Mesendoderm (in vitro differentiated cells): ENCODE measurements at regions not wholly inside any gene's neighbourhood (a gene's known extent, or its start where the extent isn't known, plus 50 kb on each side); places are given as distances from the start of the nearest gene placed in this dataset.
A peak's percentile ranks its signal among the peaks of the same experiment; 100 is the strongest.

Source experiments
- DNase-seq: peaks from one replicate; pipeline ENCODE4 v3.0.0; 2013
- H2AK5ac ChIP-seq: 2 replicates; pipeline ENCODE4 v1.6.1; 2013; ENCODE audit warnings: low read length, inconsistent platforms
- H2BK120ac ChIP-seq: 2 replicates; pipeline ENCODE4 v1.6.1; 2013; ENCODE audit warnings: low read depth, mild to moderate bottlenecking, low read length, moderate library complexity, mixed read lengths
- H2BK15ac ChIP-seq: replicated peaks from 2 replicates; pipeline ENCODE4 v1.6.1; 2013; ENCODE audit warnings: low read depth, mild to moderate bottlenecking, moderate library complexity
- H2BK5ac ChIP-seq: 2 replicates; pipeline ENCODE4 v1.6.1; 2013; ENCODE audit warnings: low read length, inconsistent platforms
- H3K18ac ChIP-seq: 2 replicates; pipeline ENCODE4 v1.6.1; 2013; ENCODE audit warnings: mild to moderate bottlenecking, low read length, mixed read lengths
- H3K23ac ChIP-seq: one replicate; pipeline ENCODE4 v1.6.1; 2013; ENCODE audit warnings: low read length
- H3K27ac ChIP-seq: 2 replicates; pipeline ENCODE4 v1.5.1; 2013; ENCODE audit warnings: low read depth, mild to moderate bottlenecking, inconsistent platforms, low read length, moderate library complexity
- H3K27me3 ChIP-seq: 2 replicates; pipeline ENCODE4 v1.6.1; 2013; ENCODE audit warnings: low read length, control low read depth, mild to moderate bottlenecking, inconsistent platforms; ENCODE audit not compliant: insufficient read depth, poor library complexity
- H3K36me3 ChIP-seq: 2 replicates; pipeline ENCODE4 v1.6.1; 2013; ENCODE audit warnings: low read length, inconsistent platforms; ENCODE audit not compliant: control insufficient read depth, insufficient read depth
- H3K4ac ChIP-seq: one replicate; pipeline ENCODE4 v1.6.1; 2013; ENCODE audit warnings: low read depth, mild to moderate bottlenecking, low read length, moderate library complexity
- H3K4me1 ChIP-seq: 2 replicates; pipeline ENCODE4 v1.6.1; 2013; ENCODE audit warnings: low read depth, low read length, inconsistent platforms; ENCODE audit not compliant: control insufficient read depth
- H3K4me2 ChIP-seq: 2 replicates; pipeline ENCODE4 v1.6.1; 2013; ENCODE audit warnings: low read length
- H3K4me3 ChIP-seq: 2 replicates; pipeline ENCODE4 v1.5.1; 2013; ENCODE audit warnings: mild to moderate bottlenecking, low read length
- H3K56ac ChIP-seq: one replicate; pipeline ENCODE4 v1.6.1; 2013; ENCODE audit warnings: low read length
- H3K79me1 ChIP-seq: 2 replicates; pipeline ENCODE4 v1.6.1; 2013; ENCODE audit warnings: low read length, inconsistent platforms
- H3K79me2 ChIP-seq: 2 replicates; pipeline ENCODE4 v1.6.1; 2013; ENCODE audit warnings: mild to moderate bottlenecking, low read length; ENCODE audit not compliant: control insufficient read depth, insufficient read depth
- H3K9ac ChIP-seq: 2 replicates; pipeline ENCODE4 v1.6.1; 2013; ENCODE audit warnings: low read length, inconsistent platforms
- H4K5ac ChIP-seq: one replicate; pipeline ENCODE4 v1.6.1; 2013; ENCODE audit warnings: low read length
- H4K8ac ChIP-seq: one replicate; pipeline ENCODE4 v1.6.1; 2013; ENCODE audit warnings: low read depth, mild to moderate bottlenecking, control low read depth, low read length, moderate library complexity
- WGBS: extraction: QIAGEN DNeasy Blood & Tissue Kit; methylation state at CpG from one replicate; pipeline ENCODE4 v1.1.7; 2013; ENCODE audit warnings: low lambda C conversion rate, missing lambda C conversion rate; ENCODE audit not compliant: insufficient coverage; ENCODE audit errors: extremely low coverage; 5-methylcytosine and 5-hydroxymethylcytosine counted together

DNA sequence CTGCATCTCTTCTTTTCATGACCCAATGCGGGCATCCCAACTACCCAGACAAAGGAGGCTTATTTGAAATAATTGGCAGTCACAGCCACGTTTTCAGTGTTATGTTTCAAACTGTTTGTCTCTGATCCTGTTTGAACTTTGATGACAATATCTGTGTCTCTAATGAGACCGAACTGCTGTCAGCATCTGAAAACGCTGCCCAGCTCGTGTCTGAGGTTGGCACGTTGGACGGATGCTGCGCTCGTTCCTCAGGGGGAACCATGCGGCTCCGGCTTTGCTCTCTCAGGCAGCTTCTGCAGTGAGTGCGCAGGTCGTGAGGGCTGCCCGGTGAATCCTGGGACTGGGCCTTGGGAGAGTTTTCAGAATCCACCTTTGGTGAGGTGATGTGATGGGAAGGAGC, 58.4 kb upstream of the SORBS2 start:
- no peak overlapping the region for H3K9ac ChIP-seq
- H2BK5ac ChIP-seq = no peak overlapping the region
- H2BK120ac ChIP-seq = no peak overlapping the region
- H2BK15ac ChIP-seq = no peak overlapping the region
- no peaks in the 10 kb centered on the region for H3K79me1 ChIP-seq
- no peaks in the 10 kb centered on the region for H3K27me3 ChIP-seq
- no peak overlapping the region for H3K18ac ChIP-seq
- no peak overlapping the region for H3K4ac ChIP-seq
- WGBS = no CpG with 5 or more reads among the region's 14 CpGs
- H3K23ac ChIP-seq = no peak overlapping the region
- no peak overlapping the region for H2AK5ac ChIP-seq
- H3K79me2 ChIP-seq = no peaks in the 10 kb centered on the region
- no peak overlapping the region for H3K4me2 ChIP-seq
- H3K36me3 ChIP-seq = no peaks in the 10 kb centered on the region
- H4K5ac ChIP-seq = no peak overlapping the region
- no peak overlapping the region for H3K27ac ChIP-seq
- H3K4me3 ChIP-seq = no peak overlapping the region
- no peak for DNase-seq
- H3K56ac ChIP-seq = no peak overlapping the region
- H4K8ac ChIP-seq = no peak overlapping the region
- peaks cover 3% of the 10 kb centered on the region for H3K4me1 ChIP-seq

GRCh38 chr4:185872747-185873380, 60.9 kb upstream of the SORBS2 start:
- DNase-seq = peak; percentile 54
- Histone ChIP-seq H2AK5ac (no peak overlapping the region), H3K18ac (no peak overlapping the region), H3K4me2 (no peak overlapping the region), H3K56ac (no peak overlapping the region), H3K27ac (no peak overlapping the region), H3K27me3 (no peaks in the 10 kb centered on the region), H2BK5ac (no peak overlapping the region), H3K4me3 (no peak overlapping the region), H3K23ac (no peak overlapping the region), H3K79me1 (no peaks in the 10 kb centered on the region), H2BK15ac (no peak overlapping the region), H3K79me2 (no peaks in the 10 kb centered on the region), H3K36me3 (no peaks in the 10 kb centered on the region), H3K4ac (no peak overlapping the region), H4K8ac (no peak overlapping the region), H3K9ac (no peak overlapping the region), H3K4me1 (peaks cover 3% of the 10 kb centered on the region), H4K5ac (no peak overlapping the region), H2BK120ac (no peak overlapping the region)
- WGBS = no CpG with 5 or more reads among the region's 7 CpGs

- Histone ChIP-seq H2BK5ac (no peak overlapping the region), H3K18ac (no peak overlapping the region), H3K27me3 (no peaks in the 10 kb centered on the region), H4K8ac (no peak overlapping the region), H3K27ac (no peak overlapping the region), H3K79me1 (no peaks in the 10 kb centered on the region), H3K36me3 (no peaks in the 10 kb centered on the region), H3K4ac (no peak overlapping the region), H3K4me1 (no peaks in the 10 kb centered on the region), H3K79me2 (no peaks in the 10 kb centered on the region), H2AK5ac (no peak overlapping the region), H3K56ac (no peak overlapping the region), H3K23ac (no peak overlapping the region), H3K4me3 (no peak overlapping the region), H3K4me2 (no peak overlapping the region), H3K9ac (no peak overlapping the region), H2BK120ac (no peak overlapping the region), H2BK15ac (no peak overlapping the region), H4K5ac (no peak overlapping the region)
- DNase-seq = no peak
- whole genome bisulfite sequencing = no CpG with 5 or more reads among the region's 3 CpGs
Measured at GRCh38 chr4:185874516-185875230, 62.7 kb upstream of the SORBS2 start.

DNA sequence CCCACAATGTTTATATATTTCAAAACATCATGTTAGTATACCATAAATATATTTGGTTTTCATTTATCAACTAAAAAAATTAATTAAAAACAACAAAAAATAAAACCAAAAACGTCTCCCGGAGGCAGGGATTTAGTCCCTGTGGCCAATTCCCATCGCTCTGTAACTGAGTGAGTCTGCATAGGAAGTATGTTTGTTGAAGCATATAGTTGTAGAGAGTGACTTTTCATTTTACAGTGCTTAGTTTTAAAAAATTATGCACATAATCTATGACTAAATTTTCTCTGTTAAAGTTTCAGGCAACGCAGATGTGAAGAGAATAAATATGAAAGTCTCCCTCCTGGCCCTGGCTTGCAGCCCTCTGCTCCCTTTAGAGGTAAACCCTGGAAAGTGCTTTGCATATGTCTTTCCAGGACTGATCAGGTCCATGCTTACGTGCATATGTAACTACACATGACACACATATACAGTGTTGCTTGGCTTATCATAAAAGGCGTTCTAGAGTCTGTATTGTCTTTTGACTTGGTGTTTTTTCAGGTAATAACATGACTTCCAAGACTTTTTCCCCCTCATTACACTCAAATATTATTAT, 63.4 kb upstream of the SORBS2 start:
- WGBS = no CpG with 5 or more reads among the region's 6 CpGs
- no peak overlapping the region for H4K8ac ChIP-seq

DNA sequence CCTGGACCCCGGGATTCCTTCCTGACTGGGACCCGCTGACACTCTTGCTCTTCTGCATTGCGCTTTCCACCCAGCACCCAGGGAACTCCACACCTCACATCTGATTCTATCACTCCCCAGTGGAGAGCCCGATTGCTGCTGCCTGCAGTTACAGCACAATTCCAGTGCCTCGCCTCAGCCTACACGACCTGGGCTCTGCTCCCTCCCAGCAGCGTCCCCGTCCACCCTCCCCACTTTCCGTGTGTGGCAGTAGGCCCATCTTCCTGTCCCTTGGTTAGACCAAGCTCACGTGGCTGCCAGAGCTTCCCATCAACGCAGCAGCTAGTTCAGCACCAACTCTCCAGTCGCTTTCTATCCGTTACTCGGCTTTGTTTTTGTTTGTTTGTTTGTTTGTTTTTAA, 66.6 kb upstream of the SORBS2 start:
- H3K4me2 ChIP-seq = no peak overlapping the region
- no peak overlapping the region for H2BK120ac ChIP-seq
- no peak overlapping the region for H3K27ac ChIP-seq
- no peaks in the 10 kb centered on the region for H3K27me3 ChIP-seq
- no peak overlapping the region for H2BK5ac ChIP-seq
- H3K18ac ChIP-seq = no peak overlapping the region
- no peak overlapping the region for H4K5ac ChIP-seq
- WGBS = no CpG with 5 or more reads among the region's 14 CpGs
- H3K4me3 ChIP-seq = no peak overlapping the region
- H3K9ac ChIP-seq = no peak overlapping the region
- H3K4ac ChIP-seq = no peak overlapping the region
- H3K36me3 ChIP-seq = no peaks in the 10 kb centered on the region
- no peak overlapping the region for H3K56ac ChIP-seq
- no peak for DNase-seq
- H2BK15ac ChIP-seq = no peak overlapping the region
- H4K8ac ChIP-seq = no peak overlapping the region
- no peak overlapping the region for H3K23ac ChIP-seq
- no peaks in the 10 kb centered on the region for H3K79me2 ChIP-seq
- no peaks in the 10 kb centered on the region for H3K4me1 ChIP-seq
- no peak overlapping the region for H2AK5ac ChIP-seq
- no peaks in the 10 kb centered on the region for H3K79me1 ChIP-seq

More for the DNA sequence above, 63.4 kb upstream of the SORBS2 start:
- H3K79me2 ChIP-seq = no peaks in the 10 kb centered on the region
- no peak overlapping the region for H3K18ac ChIP-seq
- H3K27ac ChIP-seq = no peak overlapping the region
- H3K4ac ChIP-seq = no peak overlapping the region
- H2BK120ac ChIP-seq = no peak overlapping the region
- H4K5ac ChIP-seq = no peak overlapping the region
- DNase-seq = no peak
- H3K56ac ChIP-seq = no peak overlapping the region
- H3K23ac ChIP-seq = no peak overlapping the region
- no peak overlapping the region for H2BK15ac ChIP-seq
- no peak overlapping the region for H3K4me2 ChIP-seq
- no peak overlapping the region for H2AK5ac ChIP-seq
- no peak overlapping the region for H3K4me3 ChIP-seq
- no peaks in the 10 kb centered on the region for H3K79me1 ChIP-seq
- H3K4me1 ChIP-seq = no peaks in the 10 kb centered on the region
- H3K36me3 ChIP-seq = no peaks in the 10 kb centered on the region
- H2BK5ac ChIP-seq = no peak overlapping the region
- H3K9ac ChIP-seq = no peak overlapping the region
- H3K27me3 ChIP-seq = no peaks in the 10 kb centered on the region
